Endothelial cell of umbilical vein (primary cell): ENCODE measurements at regions not wholly inside any gene's neighbourhood (a gene's known extent, or its start where the extent isn't known, plus 50 kb on each side); places are given as distances from the start of the nearest gene placed in this dataset.

ENCODE experiments used
- EZH2 ChIP-seq: IDR thresholded peaks from 2 replicates; pipeline ENCODE4 v1.6.1; 2012; ENCODE audit warnings: borderline replicate concordance, low read depth, mild to moderate bottlenecking, moderate library complexity, low read length, inconsistent platforms; ENCODE audit not compliant: severe bottlenecking
- FOS ChIP-seq: IDR thresholded peaks from 2 replicates; pipeline ENCODE4 v1.6.1; 2011; ENCODE audit warnings: mild to moderate bottlenecking, low read length, moderate library complexity, borderline replicate concordance; ENCODE audit not compliant: insufficient read depth
- GATA2 ChIP-seq: IDR thresholded peaks from 2 replicates; pipeline ENCODE4 v1.7.0; 2011; ENCODE audit warnings: low read depth, mild to moderate bottlenecking, moderate library complexity, mixed read lengths, low read length; ENCODE audit not compliant: insufficient read length, insufficient read depth
- JUN ChIP-seq: IDR thresholded peaks from 2 replicates; pipeline ENCODE4 v1.6.1; 2011; ENCODE audit warnings: borderline replicate concordance, low read depth; ENCODE audit not compliant: insufficient read length, insufficient read depth
- POLR2A ChIP-seq: IDR thresholded peaks from 2 replicates; pipeline ENCODE4 v1.6.1; 2012; ENCODE audit warnings: low read depth, mild to moderate bottlenecking, control low read depth, low read length
- POLR2AphosphoS5 ChIP-seq: IDR thresholded peaks from 2 replicates; pipeline ENCODE4 v1.6.1; 2012; ENCODE audit warnings: low read depth, mild to moderate bottlenecking, control low read depth, low read length, moderate library complexity; ENCODE audit not compliant: insufficient read depth
- TF ChIP-seq, protein P1 (sequence below), 2 donors: IDR thresholded peaks; 1 replicate in 1 of 2; 2 replicates in 1 of 2; pipeline ENCODE4 v1.5.1; 2011; ENCODE audit warnings: low read length in 2 of 2, mild to moderate bottlenecking in 2 of 2, moderate library complexity in 2 of 2, control low read depth in 1 of 2, inconsistent platforms in 1 of 2, low read depth in 1 of 2; ENCODE audit not compliant: insufficient read depth in 1 of 2; ENCODE audit errors: extremely low read depth in 1 of 2
- TF ChIP-seq, protein P2 (sequence below): IDR thresholded peaks from 2 replicates; pipeline ENCODE4 v1.6.1; 2011; ENCODE audit not compliant: insufficient read depth, insufficient read length

DNA sequence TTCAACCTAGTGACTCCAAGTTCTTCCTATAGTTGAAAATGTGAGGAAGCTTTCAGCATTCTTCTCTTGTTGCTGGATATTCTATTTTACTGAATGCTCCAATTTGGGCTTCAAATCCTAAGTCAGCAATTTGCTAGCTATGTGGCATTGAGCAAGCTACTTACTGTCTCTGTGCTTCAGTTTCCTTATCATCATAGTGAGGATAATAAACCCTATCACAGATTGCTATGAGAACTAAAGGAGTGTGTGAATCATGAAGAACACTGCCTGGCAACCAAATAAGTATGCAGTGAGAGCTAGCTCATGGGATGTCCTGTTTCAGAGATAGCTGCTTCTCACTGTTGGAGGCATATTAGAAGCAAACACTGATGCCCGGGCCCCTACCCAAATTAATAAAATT, 163.8 kb upstream of the CDIN1 start:
- TF ChIP-seq, protein P1, sequence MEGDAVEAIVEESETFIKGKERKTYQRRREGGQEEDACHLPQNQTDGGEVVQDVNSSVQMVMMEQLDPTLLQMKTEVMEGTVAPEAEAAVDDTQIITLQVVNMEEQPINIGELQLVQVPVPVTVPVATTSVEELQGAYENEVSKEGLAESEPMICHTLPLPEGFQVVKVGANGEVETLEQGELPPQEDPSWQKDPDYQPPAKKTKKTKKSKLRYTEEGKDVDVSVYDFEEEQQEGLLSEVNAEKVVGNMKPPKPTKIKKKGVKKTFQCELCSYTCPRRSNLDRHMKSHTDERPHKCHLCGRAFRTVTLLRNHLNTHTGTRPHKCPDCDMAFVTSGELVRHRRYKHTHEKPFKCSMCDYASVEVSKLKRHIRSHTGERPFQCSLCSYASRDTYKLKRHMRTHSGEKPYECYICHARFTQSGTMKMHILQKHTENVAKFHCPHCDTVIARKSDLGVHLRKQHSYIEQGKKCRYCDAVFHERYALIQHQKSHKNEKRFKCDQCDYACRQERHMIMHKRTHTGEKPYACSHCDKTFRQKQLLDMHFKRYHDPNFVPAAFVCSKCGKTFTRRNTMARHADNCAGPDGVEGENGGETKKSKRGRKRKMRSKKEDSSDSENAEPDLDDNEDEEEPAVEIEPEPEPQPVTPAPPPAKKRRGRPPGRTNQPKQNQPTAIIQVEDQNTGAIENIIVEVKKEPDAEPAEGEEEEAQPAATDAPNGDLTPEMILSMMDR (IDR thresholded peaks at IDR 0.05; ENCODE audit: extremely low read depth in 1 of 2, insufficient read depth in 1 of 2, low read depth in 1 of 2, low read length in 2 of 2): no peak
- TF ChIP-seq, protein P2, sequence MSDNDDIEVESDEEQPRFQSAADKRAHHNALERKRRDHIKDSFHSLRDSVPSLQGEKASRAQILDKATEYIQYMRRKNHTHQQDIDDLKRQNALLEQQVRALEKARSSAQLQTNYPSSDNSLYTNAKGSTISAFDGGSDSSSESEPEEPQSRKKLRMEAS: no peak
- TF ChIP-seq POLR2AphosphoS5: no peak
- no peak for TF ChIP-seq POLR2A
- TF ChIP-seq EZH2: no peak
- no peak for TF ChIP-seq FOS
- TF ChIP-seq GATA2: no peak
- TF ChIP-seq JUN: no peak
